G401 (cell line): ENCODE measurements at regions not wholly inside any gene's neighbourhood (a gene's known extent, or its start where the extent isn't known, plus 50 kb on each side); places are given as distances from the start of the nearest gene placed in this dataset.

Experiments
- DNase-seq: peaks from one replicate; pipeline ENCODE4 v3.0.0-alpha.2; 2015; ENCODE audit warnings: low spot score
- in situ Hi-C: cut with HindIII; loops from 2 replicates; pipeline ENCODE4 v1.10.0; 2016; ENCODE audit warnings: low sequenced_read_pairs, mixed read lengths

DNA sequence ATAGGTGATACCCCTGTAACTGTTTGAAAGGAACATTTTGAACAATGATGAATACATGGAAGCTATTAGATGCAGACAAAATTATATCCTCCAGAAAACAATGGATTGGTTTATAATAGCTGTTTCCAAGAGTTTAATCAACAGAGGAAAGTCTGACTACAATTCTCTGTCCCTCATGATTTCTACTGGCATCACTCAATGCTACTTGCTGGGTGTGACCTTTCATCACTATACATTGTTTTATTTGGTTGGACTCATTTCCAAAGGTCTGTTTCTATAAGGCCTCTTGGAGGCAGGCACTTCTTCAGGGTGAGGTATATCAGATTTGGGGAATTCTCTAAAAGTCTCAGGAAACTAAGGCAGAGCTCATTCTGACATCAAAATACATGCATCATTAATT lies 636.1 kb upstream of the SLC8A1 start:
- in situ Hi-C loops, result no loop called here
- no peak for DNase-seq

DNA sequence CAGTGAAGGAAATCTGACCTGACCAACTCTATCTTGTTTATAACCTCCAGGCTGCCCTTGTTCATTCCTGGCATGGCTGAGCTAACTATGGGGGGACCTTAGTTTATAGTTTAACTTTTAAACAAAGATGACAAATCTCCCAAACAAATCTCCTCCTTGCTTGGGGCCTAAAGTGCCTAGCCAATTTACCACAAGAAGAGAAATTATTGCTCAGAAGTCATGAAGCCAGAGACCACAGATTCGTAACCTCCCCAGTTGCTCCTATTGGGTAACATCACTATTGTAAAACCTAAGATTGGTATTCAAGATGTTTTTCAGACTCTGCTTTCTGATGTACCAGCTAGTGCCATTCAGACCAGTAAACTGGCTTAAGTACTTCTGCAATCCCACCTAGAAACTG lies 649.4 kb upstream of the SLC8A1 start:
- in situ Hi-C loops, result no loop called here
- DNase-seq, result no peak

DNA sequence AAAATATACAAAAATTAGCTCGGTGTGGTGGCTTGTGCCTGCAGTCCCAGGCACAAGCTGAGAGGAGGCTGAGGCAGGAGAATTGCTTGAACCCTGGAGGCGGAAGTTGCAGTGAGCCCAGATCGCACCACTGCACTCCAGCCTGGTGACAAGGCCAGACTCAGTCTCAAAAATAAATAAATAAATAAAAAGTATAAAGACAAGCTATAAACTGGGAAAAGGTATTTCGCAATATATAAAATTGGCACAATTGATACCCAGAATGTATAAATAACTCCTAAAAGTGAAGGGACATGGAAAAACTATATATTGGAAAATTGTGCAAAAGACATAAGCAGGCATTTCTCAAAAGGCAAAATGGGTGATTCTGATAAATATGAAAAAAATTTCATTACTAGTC lies 657.9 kb upstream of the SLC8A1 start:
- in situ Hi-C loops, result no loop called here
- no peak for DNase-seq

DNA sequence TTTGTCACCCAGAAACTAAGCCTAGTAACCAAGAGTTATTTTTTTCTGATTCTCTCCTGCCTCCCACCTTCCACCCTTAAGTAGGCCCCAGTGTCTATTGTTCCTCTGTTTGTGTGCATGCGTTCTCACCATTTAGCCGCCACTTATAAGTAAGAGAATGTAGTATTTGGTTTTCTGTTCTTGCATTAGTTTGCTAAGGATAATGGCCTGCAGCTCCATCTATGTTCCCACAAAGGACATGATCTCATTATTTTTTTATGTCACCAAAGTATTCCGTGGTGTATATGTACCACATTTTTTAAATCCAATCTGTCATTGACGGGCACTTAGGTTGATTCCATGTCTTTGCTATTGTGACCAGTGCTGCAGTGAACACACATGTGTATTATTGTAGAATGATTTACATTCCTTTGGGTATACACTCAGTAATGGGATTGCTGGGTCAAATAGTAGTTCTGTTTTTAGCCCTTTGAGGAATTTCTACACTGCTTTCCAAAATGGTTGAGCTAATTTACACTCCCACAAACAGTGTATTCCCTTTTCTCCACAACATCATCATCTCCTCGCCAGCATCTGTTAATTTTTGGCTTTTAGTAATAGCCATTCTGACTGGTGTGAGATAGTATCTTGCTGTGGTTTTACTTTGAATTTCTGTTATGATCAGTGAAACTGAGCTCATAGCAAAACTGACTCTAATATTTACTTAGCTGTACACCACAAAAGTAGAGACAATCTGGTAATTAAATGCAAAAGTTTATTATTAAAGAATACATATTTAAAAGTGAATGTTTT lies 660.1 kb upstream of the SLC8A1 start:
- no peak for DNase-seq
- in situ Hi-C loops, result no loop called here

DNA sequence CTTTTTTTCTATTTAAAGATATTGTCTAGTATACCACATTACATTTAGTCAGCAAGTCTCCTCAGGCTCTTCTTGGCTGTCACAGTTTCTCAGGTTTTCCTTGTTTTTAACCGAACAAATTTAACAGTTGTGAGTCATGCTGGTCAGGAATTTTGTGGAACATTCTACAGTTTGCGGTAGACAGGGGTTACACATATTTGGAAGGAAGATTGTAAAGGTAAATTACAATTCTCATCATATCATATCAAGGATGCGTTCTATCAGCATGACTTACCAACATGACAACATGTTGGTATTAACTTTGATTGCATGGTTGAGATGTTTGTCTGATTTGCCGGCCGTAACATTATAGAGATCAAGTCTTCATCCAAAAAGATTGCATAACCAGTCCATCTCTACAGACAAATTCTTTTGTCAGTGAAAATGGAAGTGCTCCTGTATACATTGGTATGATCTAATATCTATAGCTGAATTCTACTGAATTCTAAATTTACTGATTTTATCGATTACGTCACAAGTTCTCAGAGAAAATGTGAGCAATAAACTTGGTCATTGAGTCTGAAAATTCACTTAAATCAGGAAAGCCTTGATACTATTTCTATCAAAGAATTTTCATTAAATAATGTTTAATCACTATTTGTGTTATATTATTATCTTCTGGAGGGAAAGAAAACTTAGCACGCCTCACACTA lies 664.4 kb upstream of the SLC8A1 start:
- no peak for DNase-seq

DNA sequence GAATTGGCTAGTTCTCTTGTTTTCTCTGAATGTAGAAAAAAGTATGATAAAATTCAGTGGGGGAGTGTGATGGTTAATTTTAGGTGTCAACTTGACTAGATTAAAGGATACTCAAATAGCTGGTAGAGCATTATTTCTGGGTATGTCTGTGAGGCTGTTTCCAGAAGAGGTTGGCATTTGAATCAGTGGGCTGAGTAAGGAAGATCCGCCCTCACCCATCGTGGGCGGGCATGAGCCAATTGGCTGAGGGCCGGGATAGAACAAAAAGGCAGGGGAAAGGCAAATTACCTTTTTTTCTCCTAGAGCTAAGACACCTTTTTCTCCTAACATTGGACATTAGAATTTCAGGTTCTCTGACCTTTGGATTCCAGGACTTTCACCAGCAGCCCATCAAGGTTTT lies 667.6 kb upstream of the SLC8A1 start:
- in situ Hi-C loops, result no loop called here
- no peak for DNase-seq

More for the DNA sequence above, 664.4 kb upstream of the SLC8A1 start:
- in situ Hi-C loops, result no loop called here

DNA sequence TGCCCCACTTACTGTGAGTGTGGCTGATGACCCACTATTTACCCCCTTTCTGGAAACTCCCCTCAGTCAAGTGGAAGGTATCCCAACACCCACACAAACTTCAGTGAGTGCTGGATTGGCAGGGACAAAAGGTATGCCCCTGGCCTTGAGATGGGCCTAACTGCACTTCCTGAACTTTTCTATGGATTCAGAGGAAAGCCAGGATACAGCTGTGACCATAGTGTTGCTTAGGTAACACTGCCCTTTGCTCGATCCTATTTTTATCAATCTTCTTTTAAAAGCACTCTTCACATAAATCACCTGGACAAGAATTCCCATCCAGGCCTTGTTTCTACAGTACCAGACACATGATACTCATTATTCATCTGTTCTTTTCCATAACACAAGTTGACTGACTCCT lies 671.5 kb upstream of the SLC8A1 start:
- in situ Hi-C loops, result no loop called here
- no peak for DNase-seq

DNA sequence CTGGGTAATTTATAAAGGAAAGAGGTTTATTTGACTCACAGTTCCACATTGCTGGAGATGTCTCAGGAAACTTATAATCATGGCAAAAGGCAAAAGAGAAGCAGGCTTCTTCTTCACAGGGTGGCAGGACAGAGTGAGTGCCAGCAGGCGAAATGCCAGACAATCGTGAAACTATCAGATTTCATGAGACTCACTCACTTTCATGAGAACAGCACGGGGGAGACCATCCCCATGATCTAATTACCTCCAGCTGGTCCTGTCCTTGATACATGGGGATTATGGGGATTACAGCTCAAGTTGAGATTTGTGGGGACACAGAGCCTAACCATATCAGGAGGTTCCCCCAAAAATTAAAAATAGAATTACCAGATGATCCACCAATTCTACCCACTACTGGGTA lies 675.5 kb upstream of the SLC8A1 start:
- in situ Hi-C loops, result no loop called here
- DNase-seq, result no peak

DNA sequence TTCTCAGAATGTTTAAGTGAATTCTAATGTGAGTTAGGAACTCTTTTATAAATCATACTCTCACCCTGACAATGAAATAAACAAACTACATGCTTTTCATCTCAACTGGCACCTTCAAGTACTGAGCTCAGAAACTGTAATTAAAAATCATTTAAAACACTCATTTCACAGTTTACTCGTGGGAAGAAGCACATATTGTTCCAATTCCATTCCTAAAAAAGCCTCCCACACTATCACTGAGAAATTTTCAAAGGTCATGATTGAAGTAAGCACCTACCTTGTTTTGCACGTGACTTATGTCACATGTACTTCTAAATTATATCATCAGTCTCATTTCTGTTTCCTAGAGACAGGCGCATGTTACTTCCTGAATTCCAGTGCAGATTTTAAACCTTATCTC lies 678.1 kb upstream of the SLC8A1 start:
- in situ Hi-C loops, result no loop called here
- no peak for DNase-seq

DNA sequence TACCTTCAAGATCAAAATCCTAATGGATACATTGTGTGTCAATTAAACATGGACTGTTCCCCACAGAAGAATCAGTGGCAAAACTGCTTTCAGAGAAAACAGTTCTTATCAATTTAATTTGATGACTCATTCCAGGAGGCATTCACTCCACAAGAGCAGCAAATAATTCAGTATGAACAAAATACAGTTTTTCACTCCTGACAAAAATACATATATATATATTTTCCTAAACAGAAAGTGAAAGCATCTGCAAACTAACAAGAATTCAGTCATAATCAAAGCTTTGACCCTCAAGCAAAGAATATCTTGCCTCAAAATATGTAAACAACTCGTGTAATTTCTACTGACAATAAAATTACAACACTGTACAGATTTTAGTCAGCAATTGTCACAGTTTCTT lies 685.1 kb upstream of the SLC8A1 start:
- DNase-seq, result no peak

DNA sequence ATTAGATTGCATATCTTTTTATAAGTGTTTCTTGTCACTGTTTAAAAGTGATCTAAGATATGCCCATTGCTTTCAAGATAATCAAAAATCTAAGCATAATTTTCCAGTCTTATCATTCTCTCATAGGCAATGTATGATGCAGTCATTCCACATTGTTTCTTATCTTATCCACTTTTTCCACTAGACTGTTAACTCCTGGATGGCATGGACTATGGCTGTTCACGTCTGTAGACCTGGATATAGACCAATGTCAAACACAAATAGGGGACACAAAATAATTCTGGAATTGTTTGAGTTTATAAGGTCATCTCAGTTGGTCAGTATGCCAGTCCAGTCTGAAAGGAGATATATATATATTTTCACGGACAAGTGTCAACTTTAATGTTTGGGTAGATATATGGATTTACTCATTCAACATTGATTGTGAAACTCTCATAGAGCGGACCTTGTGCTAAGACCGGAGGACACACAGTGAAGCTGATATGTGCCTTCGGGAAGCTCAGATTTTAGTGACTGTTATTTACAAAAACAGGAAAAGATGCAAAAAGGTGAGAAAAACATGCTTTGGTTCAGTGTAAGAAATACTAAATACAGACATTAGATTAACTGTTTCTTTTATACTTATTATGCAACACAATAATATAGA lies 689.4 kb upstream of the SLC8A1 start:
- in situ Hi-C loops, result no loop called here
- no peak for DNase-seq

More for the DNA sequence above, 685.1 kb upstream of the SLC8A1 start:
- in situ Hi-C loops, result no loop called here

DNA sequence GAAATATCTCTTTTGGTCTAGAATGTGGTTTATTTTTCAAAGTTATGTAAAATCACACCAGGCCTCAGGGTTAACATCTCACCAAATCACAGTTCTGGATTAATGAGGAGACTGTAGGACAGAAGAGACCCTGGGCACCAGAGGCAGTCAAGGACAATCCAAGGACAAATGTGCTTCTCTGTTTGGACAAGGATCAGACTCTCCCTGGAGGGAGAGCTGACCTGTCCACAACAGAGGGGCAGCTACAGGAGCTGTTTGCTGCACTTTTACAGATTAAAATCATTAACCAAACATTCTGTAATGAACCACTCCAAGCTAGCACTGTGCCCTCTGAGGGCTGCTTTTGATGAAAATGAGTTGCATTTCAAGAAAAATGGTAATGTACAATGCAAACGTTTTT lies 690.6 kb upstream of the SLC8A1 start:
- DNase-seq, result no peak
- in situ Hi-C loops, result no loop called here

DNA sequence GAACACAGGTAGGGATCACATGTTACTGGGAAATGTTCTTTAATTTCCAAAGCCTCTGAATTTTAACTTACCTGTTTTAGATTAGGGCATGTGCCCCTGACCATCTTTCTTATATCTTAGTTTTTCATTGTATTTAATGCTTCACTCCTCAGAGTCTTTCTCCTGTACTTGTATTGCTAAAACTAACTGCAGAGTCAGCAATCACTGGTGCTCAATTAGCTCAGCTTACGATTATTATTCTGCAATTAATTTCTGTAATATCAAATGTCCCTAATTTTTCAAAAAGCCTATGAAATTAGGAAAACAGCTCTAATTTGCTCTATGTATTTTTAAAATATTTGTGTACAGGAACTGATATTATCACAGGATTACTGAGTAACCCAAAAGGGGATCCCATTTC lies 693.2 kb upstream of the SLC8A1 start:
- DNase-seq, result no peak
- in situ Hi-C loops, result no loop called here

DNA sequence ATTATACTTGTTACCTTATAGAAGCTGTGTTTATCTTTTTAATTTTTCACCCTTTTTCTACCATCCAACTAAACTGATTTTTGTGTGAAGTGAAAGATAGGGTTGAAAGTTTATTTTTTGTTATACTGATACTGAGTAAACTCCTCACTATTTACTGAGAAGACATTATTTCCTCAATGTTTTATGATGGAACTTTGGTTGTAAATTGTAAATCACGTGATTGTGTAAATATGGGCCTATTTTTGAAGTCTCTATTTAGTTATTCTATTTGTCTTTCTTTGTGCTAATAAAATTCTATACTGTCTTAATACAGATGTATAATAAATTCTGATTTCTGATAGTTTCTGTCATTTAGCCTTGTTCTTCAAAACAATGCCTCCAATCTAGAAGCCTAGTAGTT lies 697.2 kb upstream of the SLC8A1 start:
- in situ Hi-C loops, result no loop called here
- no peak for DNase-seq

DNA sequence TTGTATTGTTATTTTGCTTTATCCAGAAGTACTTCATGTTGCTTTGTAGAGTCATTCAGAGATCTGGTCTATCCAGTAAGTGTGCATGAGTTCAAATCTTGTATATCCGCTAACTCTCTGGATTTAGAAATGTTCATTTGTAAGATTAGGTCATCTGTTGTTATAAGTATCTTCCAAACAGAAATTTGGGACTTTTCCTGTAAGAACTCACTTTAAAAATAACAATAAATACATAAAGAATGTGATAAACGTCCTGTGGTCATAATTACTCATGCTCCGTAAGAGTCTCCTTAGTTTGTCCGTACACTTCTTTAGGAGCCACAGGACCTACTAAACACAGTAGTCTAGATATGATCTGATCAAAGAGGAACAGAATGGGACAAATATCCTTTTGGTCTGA lies 699.9 kb upstream of the SLC8A1 start:
- in situ Hi-C loops, result no loop called here
- no peak for DNase-seq

DNA sequence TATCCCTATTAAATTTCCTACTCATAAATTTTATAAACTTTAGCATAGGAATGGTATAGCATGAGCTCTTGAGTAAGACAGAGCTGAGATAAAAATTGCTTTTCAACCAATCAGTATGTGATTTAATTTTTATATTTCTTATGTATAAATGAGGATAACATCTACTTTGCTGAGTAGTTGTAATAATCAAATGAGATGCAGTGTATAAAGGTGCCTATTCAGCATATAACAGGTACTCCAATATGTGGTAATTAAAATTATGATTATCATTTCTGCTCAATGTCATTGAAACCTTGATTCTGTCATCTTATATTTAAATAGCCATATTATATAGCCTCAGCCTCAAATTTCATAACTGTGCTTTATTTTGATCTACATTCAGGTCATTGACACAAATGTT lies 700.4 kb upstream of the SLC8A1 start:
- in situ Hi-C loops, result no loop called here
- no peak for DNase-seq

DNA sequence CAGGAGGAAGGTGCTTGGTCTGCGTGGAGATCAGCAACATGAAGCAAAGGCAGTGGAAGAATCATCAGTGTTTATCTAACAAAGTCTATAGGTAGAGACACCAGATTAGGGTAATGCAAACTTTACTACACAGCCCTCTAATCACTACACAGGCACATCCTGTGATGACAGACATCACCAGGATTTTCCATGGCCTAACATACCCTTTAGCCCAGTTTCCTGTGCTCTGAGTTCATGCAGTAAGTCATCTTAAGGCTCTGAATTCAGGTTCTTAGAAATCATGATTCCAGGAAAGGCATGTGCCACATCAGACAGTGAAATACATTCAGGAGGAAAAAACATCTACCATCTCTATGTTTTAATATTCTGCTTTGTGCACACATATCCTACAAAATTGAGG lies 708.5 kb upstream of the SLC8A1 start:
- in situ Hi-C loops, result no loop called here

DNA sequence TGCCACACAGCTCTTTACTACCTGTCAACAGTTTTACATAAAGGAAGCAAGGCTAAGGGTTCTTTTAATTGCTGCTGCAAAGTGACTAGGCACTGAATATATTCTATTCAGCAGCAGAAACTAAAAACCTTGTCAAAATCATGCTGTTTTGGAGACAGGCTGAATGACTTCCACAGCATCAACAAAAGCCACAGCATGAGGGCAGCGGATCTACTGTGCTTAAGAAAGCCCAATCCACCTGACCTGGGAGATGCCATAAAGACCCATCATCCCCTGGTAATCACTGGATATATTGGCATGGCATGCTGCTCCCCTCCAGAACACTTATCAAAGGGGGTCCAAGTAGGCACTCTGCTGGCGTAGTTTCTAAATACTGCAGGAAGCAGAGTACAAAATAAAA lies 715.1 kb upstream of the SLC8A1 start:
- DNase-seq, result no peak
- in situ Hi-C loops, result no loop called here

More for the DNA sequence above, 708.5 kb upstream of the SLC8A1 start:
- no peak for DNase-seq

DNA sequence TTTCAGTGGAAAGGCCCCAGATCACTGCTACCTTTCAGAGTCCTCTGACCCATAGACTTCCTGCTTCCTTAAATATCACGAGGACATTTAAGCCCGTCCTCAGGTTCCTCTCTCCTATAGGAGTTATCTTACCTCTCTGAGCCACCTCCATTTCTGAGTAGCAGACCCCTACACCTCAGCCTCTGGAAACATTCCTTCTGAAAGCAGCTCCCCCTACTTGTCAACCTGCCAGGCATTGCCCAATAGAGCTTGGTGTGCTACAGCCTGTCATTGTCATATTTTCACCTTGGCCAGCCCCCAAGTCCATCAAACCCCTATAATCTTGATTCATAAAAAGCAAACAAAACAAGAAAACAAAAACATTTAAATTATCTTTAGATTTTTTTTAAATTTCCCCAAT lies 717.9 kb upstream of the SLC8A1 start:
- in situ Hi-C loops, result no loop called here

DNA sequence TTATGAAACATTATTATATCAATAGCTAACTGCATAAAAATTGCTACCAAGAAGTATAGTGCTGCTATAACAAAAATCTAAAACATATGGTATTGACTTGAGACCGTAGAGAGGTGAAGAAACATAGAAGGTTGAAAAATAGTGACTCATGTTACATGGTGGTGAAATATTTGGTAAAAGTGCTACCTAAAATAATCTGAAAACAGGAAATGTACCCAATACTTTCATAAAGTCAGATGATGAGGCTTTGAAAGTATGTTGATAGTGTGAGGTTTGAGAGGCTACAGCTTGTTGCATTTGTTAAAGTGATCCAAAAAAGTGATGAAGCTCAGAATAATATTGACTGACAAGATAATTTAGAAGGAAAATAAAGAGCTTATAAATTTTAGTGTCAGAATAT lies 718.7 kb upstream of the SLC8A1 start:
- in situ Hi-C loops, result no loop called here
- no peak for DNase-seq

More for the DNA sequence above, 717.9 kb upstream of the SLC8A1 start:
- DNase-seq, result no peak
